ENCODE measurements at regions not wholly inside any gene's neighbourhood (a gene's known extent, or its start where the extent isn't known, plus 50 kb on each side); places are given as distances from the start of the nearest gene placed in this dataset.

DNA sequence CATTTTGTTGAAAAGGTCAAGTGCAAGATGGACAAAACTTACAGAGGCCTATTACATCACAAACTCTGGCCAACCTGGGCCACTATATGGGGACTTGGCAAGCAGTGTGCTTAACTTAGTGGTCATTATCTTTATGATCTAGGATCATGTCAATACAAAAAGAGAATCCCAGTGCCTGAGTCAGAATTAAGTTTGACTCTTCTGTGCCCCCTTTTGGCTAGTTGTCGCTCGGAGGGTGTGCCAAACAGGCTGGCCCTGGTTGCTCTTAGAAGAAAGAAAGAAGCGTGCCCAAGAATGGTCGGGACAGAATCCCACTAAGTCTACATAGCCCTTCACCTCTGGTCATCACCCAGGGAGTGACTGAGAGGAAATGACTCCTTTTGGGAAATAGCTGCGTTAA is 100.1 kb downstream of the EIF4E start:
- TF ChIP-seq, protein P1, sequence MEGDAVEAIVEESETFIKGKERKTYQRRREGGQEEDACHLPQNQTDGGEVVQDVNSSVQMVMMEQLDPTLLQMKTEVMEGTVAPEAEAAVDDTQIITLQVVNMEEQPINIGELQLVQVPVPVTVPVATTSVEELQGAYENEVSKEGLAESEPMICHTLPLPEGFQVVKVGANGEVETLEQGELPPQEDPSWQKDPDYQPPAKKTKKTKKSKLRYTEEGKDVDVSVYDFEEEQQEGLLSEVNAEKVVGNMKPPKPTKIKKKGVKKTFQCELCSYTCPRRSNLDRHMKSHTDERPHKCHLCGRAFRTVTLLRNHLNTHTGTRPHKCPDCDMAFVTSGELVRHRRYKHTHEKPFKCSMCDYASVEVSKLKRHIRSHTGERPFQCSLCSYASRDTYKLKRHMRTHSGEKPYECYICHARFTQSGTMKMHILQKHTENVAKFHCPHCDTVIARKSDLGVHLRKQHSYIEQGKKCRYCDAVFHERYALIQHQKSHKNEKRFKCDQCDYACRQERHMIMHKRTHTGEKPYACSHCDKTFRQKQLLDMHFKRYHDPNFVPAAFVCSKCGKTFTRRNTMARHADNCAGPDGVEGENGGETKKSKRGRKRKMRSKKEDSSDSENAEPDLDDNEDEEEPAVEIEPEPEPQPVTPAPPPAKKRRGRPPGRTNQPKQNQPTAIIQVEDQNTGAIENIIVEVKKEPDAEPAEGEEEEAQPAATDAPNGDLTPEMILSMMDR (conservative IDR thresholded peaks at IDR 0.05; ENCODE audit: low read length) = peak; percentile 34; the same call in 1 of the 2 replicates
- no peak for TF ChIP-seq EZH2phosphoT487 (IDR thresholded peaks at IDR 0.05; ENCODE audit: borderline replicate concordance, low read depth, low read length)
